ENCODE measurements at regions not wholly inside any gene's neighbourhood (a gene's known extent, or its start where the extent isn't known, plus 50 kb on each side); places are given as distances from the start of the nearest gene placed in this dataset.

GRCh38 chr12:115756271-115756670 is 521.2 kb downstream of the MED13L start:
- no peak for DNase-seq

- DNase-seq: no peak
Observed at GRCh38 chr12:115755725-115756085, 521.8 kb downstream of the MED13L start.

GRCh38 chr12:115755061-115755724 is 522.3 kb downstream of the MED13L start:
- DNase-seq: no peak

GRCh38 chr12:115752913-115753726 is 524.4 kb downstream of the MED13L start:
- no peak for DNase-seq

- no peak for DNase-seq
Observed at GRCh38 chr12:115752156-115752555, 525.3 kb downstream of the MED13L start.

GRCh38 chr12:115750340-115750739 is 527.2 kb downstream of the MED13L start:
- no peak for DNase-seq

GRCh38 chr12:115749071-115749841 is 528.2 kb downstream of the MED13L start:
- DNase-seq: no peak

GRCh38 chr12:115740586-115741155 is 536.8 kb downstream of the MED13L start:
- no peak for DNase-seq

- DNase-seq: no peak
Observed at GRCh38 chr12:115737895-115738294, 539.6 kb downstream of the MED13L start.

GRCh38 chr12:115736360-115736759 is 541.1 kb downstream of the MED13L start:
- DNase-seq: no peak

GRCh38 chr12:115730975-115731541 is 546.4 kb downstream of the MED13L start:
- no peak for DNase-seq

- DNase-seq: no peak
Observed at GRCh38 chr12:115726691-115727090, 550.8 kb downstream of the MED13L start.

- no peak for DNase-seq
Observed at GRCh38 chr12:115722181-115722580, 555.3 kb downstream of the MED13L start.

- no peak for DNase-seq
Observed at GRCh38 chr12:115716551-115716950, 560.9 kb downstream of the MED13L start.

GRCh38 chr12:115712676-115713075 is 564.8 kb downstream of the MED13L start:
- DNase-seq: no peak

- DNase-seq: no peak
Observed at GRCh38 chr12:115710104-115710564, 567.4 kb downstream of the MED13L start.

- DNase-seq: no peak
Observed at GRCh38 chr12:115709540-115710011, 567.9 kb downstream of the MED13L start.

GRCh38 chr12:115708801-115709200 is 568.7 kb downstream of the MED13L start:
- DNase-seq: no peak

- no peak for DNase-seq
Observed at GRCh38 chr12:115700896-115701465, 576.5 kb downstream of the MED13L start.

- no peak for DNase-seq
Observed at GRCh38 chr12:115700081-115700480, 577.4 kb downstream of the MED13L start.

GRCh38 chr12:115698257-115698656 is 579.2 kb downstream of the MED13L start:
- DNase-seq: no peak

- DNase-seq: no peak
Observed at GRCh38 chr12:115697340-115697739, 580.2 kb downstream of the MED13L start.

Data from CD4-positive, alpha-beta T cell treated with Interleukin-15 for 1 hour (primary cell).